Vagina (tissue), 2 donors: ENCODE measurements at regions not wholly inside any gene's neighbourhood (a gene's known extent, or its start where the extent isn't known, plus 50 kb on each side); places are given as distances from the start of the nearest gene placed in this dataset.

Experiments used
- POLR2A ChIP-seq, 2 donors: fragments of 450-650 bp; IDR thresholded peaks; one replicate each; pipeline ENCODE4 v1.6.1; 2017; ENCODE audit warnings: antibody characterized with exemption in 2 of 2, mild to moderate bottlenecking in 2 of 2, moderate library complexity in 2 of 2
- TF ChIP-seq, protein P1 (sequence below), 3 experiments: fragments of 450-650 bp in 2 of 3; fragments of 200-600 bp in 1 of 3; sonication (generic) in 1 of 3; IDR thresholded peaks; one replicate each; pipeline ENCODE4 v1.5.1; 2017 to 2019; ENCODE audit warnings: antibody characterized with exemption in 3 of 3, mild to moderate bottlenecking in 2 of 3, moderate library complexity in 2 of 3

DNA sequence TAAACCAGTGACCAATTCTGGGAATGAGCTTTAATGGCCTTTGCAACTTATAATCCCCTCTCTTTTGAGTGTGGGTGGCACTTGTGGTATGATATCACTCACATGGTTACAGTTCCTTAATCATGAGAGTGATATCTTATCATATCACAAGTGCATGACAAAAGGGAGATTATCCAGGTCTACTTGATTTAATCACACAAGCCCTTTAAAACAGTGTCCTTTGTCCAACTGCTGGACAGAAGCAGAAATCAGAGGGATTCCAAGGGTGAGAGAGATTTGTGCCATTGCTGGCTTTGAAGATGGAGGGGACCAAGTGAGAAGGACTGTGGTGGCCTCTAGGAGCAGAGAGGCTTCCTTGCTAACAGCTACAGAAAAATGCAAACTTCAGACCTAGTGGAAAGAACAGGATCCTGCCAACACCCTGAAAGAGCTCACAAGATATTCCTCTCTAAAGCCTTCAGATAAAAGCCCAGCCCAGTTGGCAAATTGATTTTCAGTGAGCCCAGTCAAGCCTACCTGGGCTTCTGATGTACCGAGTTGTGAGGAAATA, 279.0 kb upstream of the TLE4 start:
- TF ChIP-seq, protein P1, sequence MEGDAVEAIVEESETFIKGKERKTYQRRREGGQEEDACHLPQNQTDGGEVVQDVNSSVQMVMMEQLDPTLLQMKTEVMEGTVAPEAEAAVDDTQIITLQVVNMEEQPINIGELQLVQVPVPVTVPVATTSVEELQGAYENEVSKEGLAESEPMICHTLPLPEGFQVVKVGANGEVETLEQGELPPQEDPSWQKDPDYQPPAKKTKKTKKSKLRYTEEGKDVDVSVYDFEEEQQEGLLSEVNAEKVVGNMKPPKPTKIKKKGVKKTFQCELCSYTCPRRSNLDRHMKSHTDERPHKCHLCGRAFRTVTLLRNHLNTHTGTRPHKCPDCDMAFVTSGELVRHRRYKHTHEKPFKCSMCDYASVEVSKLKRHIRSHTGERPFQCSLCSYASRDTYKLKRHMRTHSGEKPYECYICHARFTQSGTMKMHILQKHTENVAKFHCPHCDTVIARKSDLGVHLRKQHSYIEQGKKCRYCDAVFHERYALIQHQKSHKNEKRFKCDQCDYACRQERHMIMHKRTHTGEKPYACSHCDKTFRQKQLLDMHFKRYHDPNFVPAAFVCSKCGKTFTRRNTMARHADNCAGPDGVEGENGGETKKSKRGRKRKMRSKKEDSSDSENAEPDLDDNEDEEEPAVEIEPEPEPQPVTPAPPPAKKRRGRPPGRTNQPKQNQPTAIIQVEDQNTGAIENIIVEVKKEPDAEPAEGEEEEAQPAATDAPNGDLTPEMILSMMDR (IDR thresholded peaks at IDR 0.05): no peak
- no peak for TF ChIP-seq POLR2A (IDR thresholded peaks at IDR 0.05)
